Muscle of leg (tissue), 3 donors: ENCODE measurements at regions not wholly inside any gene's neighbourhood (a gene's known extent, or its start where the extent isn't known, plus 50 kb on each side); places are given as distances from the start of the nearest gene placed in this dataset.

Experiments
- DNase-seq: peaks from one replicate; pipeline ENCODE4 v3.0.0; 2013
- H3K27ac ChIP-seq: one replicate; pipeline ENCODE4 v1.5.1; 2013; ENCODE audit warnings: mild to moderate bottlenecking, low read length, control low read depth
- H3K27me3 ChIP-seq: one replicate; pipeline ENCODE4 v1.6.1; 2013; ENCODE audit warnings: low read length; ENCODE audit not compliant: control insufficient read depth, insufficient read depth
- H3K36me3 ChIP-seq: one replicate; pipeline ENCODE4 v1.6.1; 2013; ENCODE audit warnings: low read length; ENCODE audit not compliant: control insufficient read depth, insufficient read depth
- H3K4me1 ChIP-seq: one replicate; pipeline ENCODE4 v1.6.1; 2013; ENCODE audit warnings: low read length; ENCODE audit not compliant: control insufficient read depth, insufficient read depth
- H3K4me3 ChIP-seq: one replicate; pipeline ENCODE4 v1.5.1; 2013; ENCODE audit warnings: low read length, control low read depth
- H3K9me3 ChIP-seq: replicated peaks from 2 replicates; pipeline ENCODE4 v1.6.1; 2013; ENCODE audit warnings: low read depth, low read length; ENCODE audit not compliant: control insufficient read depth
- WGBS: methylation state at CpG from one replicate; pipeline ENCODE4 v1.1.5; 2013; ENCODE audit warnings: missing lambda C conversion rate; ENCODE audit not compliant: insufficient coverage; 5-methylcytosine and 5-hydroxymethylcytosine counted together

GRCh38 chr5:41670854-41671479 is 160.6 kb upstream of the PLCXD3 start:
- 64% methylated on average over 2 of the region's 2 CpGs for WGBS
- no peaks in the 10 kb centered on the region for H3K27me3 ChIP-seq
- H3K9me3 ChIP-seq: no peaks in the 10 kb centered on the region
- no peaks in the 10 kb centered on the region for H3K36me3 ChIP-seq
- no peak for DNase-seq
- H3K27ac ChIP-seq: no peak overlapping the region
- no peaks in the 10 kb centered on the region for H3K4me1 ChIP-seq
- no peak overlapping the region for H3K4me3 ChIP-seq

GRCh38 chr5:41670216-41670615 is 159.8 kb upstream of the PLCXD3 start:
- no peaks in the 10 kb centered on the region for H3K9me3 ChIP-seq
- no peak overlapping the region for H3K4me3 ChIP-seq
- WGBS: no CpG with 5 or more reads among the region's 3 CpGs
- DNase-seq: no peak
- no peaks in the 10 kb centered on the region for H3K4me1 ChIP-seq
- no peak overlapping the region for H3K27ac ChIP-seq
- no peaks in the 10 kb centered on the region for H3K27me3 ChIP-seq
- H3K36me3 ChIP-seq: no peaks in the 10 kb centered on the region

- WGBS: 80% methylated on average over 1 of the region's 3 CpGs
- Histone ChIP-seq H3K27me3 (no peaks in the 10 kb centered on the region), H3K27ac (no peak overlapping the region), H3K36me3 (no peaks in the 10 kb centered on the region), H3K4me3 (no peak overlapping the region), H3K9me3 (peaks cover 3% of the 10 kb centered on the region), H3K4me1 (no peaks in the 10 kb centered on the region)
- no peak for DNase-seq
Observed at GRCh38 chr5:41661254-41661653, 150.9 kb upstream of the PLCXD3 start.

GRCh38 chr5:41656597-41656996 is 146.2 kb upstream of the PLCXD3 start:
- no peaks in the 10 kb centered on the region for H3K27me3 ChIP-seq
- DNase-seq: no peak
- WGBS: no CpG with 5 or more reads among the region's 1 CpG
- no peaks in the 10 kb centered on the region for H3K4me1 ChIP-seq
- no peaks in the 10 kb centered on the region for H3K9me3 ChIP-seq
- H3K27ac ChIP-seq: no peak overlapping the region
- H3K4me3 ChIP-seq: no peak overlapping the region
- no peaks in the 10 kb centered on the region for H3K36me3 ChIP-seq

GRCh38 chr5:41650131-41650530 is 139.7 kb upstream of the PLCXD3 start:
- 60% methylated on average over 1 of the region's 6 CpGs for WGBS
- H3K9me3 ChIP-seq: no peaks in the 10 kb centered on the region
- H3K27me3 ChIP-seq: no peaks in the 10 kb centered on the region

GRCh38 chr5:41649659-41650058 is 139.3 kb upstream of the PLCXD3 start:
- WGBS: no CpG with 5 or more reads among the region's 3 CpGs
- Histone ChIP-seq H3K27ac (no peak overlapping the region), H3K9me3 (no peaks in the 10 kb centered on the region), H3K4me3 (no peak overlapping the region), H3K4me1 (no peaks in the 10 kb centered on the region), H3K27me3 (no peaks in the 10 kb centered on the region), H3K36me3 (no peaks in the 10 kb centered on the region)
- no peak for DNase-seq

More at GRCh38 chr5:41650131-41650530, 139.7 kb upstream of the PLCXD3 start:
- DNase-seq: no peak
- Histone ChIP-seq H3K4me1 (no peaks in the 10 kb centered on the region), H3K36me3 (no peaks in the 10 kb centered on the region), H3K4me3 (no peak overlapping the region), H3K27ac (no peak overlapping the region)

GRCh38 chr5:41648996-41649395 is 138.6 kb upstream of the PLCXD3 start:
- Histone ChIP-seq H3K4me3 (no peak overlapping the region), H3K4me1 (no peaks in the 10 kb centered on the region), H3K9me3 (no peaks in the 10 kb centered on the region), H3K36me3 (no peaks in the 10 kb centered on the region), H3K27me3 (no peaks in the 10 kb centered on the region), H3K27ac (no peak overlapping the region)
- no peak for DNase-seq
- WGBS: 40% methylated on average over 2 of the region's 2 CpGs

- no peak for DNase-seq
- Histone ChIP-seq H3K27me3 (no peaks in the 10 kb centered on the region), H3K27ac (no peak overlapping the region), H3K36me3 (no peaks in the 10 kb centered on the region), H3K4me3 (no peak overlapping the region), H3K4me1 (no peaks in the 10 kb centered on the region), H3K9me3 (no peaks in the 10 kb centered on the region)
- no CpG with 5 or more reads among the region's 3 CpGs for WGBS
Observed at GRCh38 chr5:41641621-41642020, 131.2 kb upstream of the PLCXD3 start.

- no peaks in the 10 kb centered on the region for H3K27me3 ChIP-seq
- 100% methylated on average over 1 of the region's 3 CpGs for WGBS
- no peaks in the 10 kb centered on the region for H3K9me3 ChIP-seq
- H3K27ac ChIP-seq: no peak overlapping the region
- H3K4me3 ChIP-seq: no peak overlapping the region
- no peaks in the 10 kb centered on the region for H3K4me1 ChIP-seq
- no peaks in the 10 kb centered on the region for H3K36me3 ChIP-seq
- no peak for DNase-seq
Observed at GRCh38 chr5:41638685-41639084, 128.3 kb upstream of the PLCXD3 start.

GRCh38 chr5:41637869-41638268 is 127.5 kb upstream of the PLCXD3 start:
- no peaks in the 10 kb centered on the region for H3K27me3 ChIP-seq
- H3K9me3 ChIP-seq: no peaks in the 10 kb centered on the region
- no peak for DNase-seq
- no peaks in the 10 kb centered on the region for H3K4me1 ChIP-seq
- 60% methylated on average over 1 of the region's 4 CpGs for WGBS
- H3K4me3 ChIP-seq: no peak overlapping the region
- no peaks in the 10 kb centered on the region for H3K36me3 ChIP-seq
- H3K27ac ChIP-seq: no peak overlapping the region

- H3K9me3 ChIP-seq: no peaks in the 10 kb centered on the region
- no peaks in the 10 kb centered on the region for H3K4me1 ChIP-seq
- WGBS: 58% methylated on average over 6 of the region's 8 CpGs
- no peak overlapping the region for H3K27ac ChIP-seq
- no peak for DNase-seq
- no peak overlapping the region for H3K4me3 ChIP-seq
- no peaks in the 10 kb centered on the region for H3K36me3 ChIP-seq
- no peaks in the 10 kb centered on the region for H3K27me3 ChIP-seq
Observed at GRCh38 chr5:41637424-41637823, 127.0 kb upstream of the PLCXD3 start.
